ENCODE measurements at regions not wholly inside any gene's neighbourhood (a gene's known extent, or its start where the extent isn't known, plus 50 kb on each side); places are given as distances from the start of the nearest gene placed in this dataset.
A peak's percentile ranks its signal among the peaks of the same experiment; 100 is the strongest.

- ATAC-seq (no peak), FAIRE-seq (no peak)
- 0% methylated on average over 2 of the region's 2 CpGs for WGBS (ENCODE audit: missing lambda C conversion rate)
Measured at GRCh38 chr2:81007104-81007503, 702.6 kb upstream of the LRRTM1 start.

GRCh38 chr2:81002906-81003305, 698.4 kb upstream of the LRRTM1 start:
- H3K4me3 ChIP-seq: no peak overlapping the region
- ChIA-PET CTCF (no interaction called here), POLR2A (no interaction called here)
- DNase-seq (ENCODE audit: low read depth in 1 of 2, low spot score in 1 of 2): no peak
- FAIRE-seq: no peak
- TF ChIP-seq FOXS1 (CRISPR knock-in tag; IDR thresholded peaks at IDR 0.05) (no peak), HOXA7 (CRISPR knock-in tag; IDR thresholded peaks at IDR 0.05) (no peak), EHF (CRISPR knock-in tag; IDR thresholded peaks at IDR 0.05) (no peak), ZC3H11A (IDR thresholded peaks at IDR 0.05) (no peak)
- no peak for ATAC-seq
- H3K4me2 ChIP-seq: no peak overlapping the region
- peaks cover 21% of the 10 kb centered on the region for H3K9me3 ChIP-seq
- 35% methylated on average over 2 of the region's 2 CpGs for WGBS (ENCODE audit: missing lambda C conversion rate)
- no peak overlapping the region for H3K27ac ChIP-seq
- H3K4me1 ChIP-seq: no peaks in the 10 kb centered on the region

More at GRCh38 chr2:81007104-81007503, 702.6 kb upstream of the LRRTM1 start:
- H3K27ac ChIP-seq: no peak overlapping the region
- no peak for DNase-seq (ENCODE audit: low read depth in 1 of 2, low spot score in 1 of 2)
- peaks cover 6% of the 10 kb centered on the region; the same call in 2 of the 3 replicates for H3K9me3 ChIP-seq
- no peak overlapping the region for H3K4me3 ChIP-seq
- H3K4me2 ChIP-seq: no peak overlapping the region
- no peaks in the 10 kb centered on the region for H3K4me1 ChIP-seq
- TF ChIP-seq RAD21 (conservative IDR thresholded peaks at IDR 0.05 in 1 of 2, IDR thresholded peaks at IDR 0.05 in 1 of 2) (0 out of 5 replicates have a peak, but pooled peaks of 1 of the 2 experiments have one; percentile 4), KDM5A (IDR thresholded peaks at IDR 0.05) (no peak)
- POLR2A ChIA-PET: no interaction called here
- CTCF ChIA-PET: no interaction called here

GRCh38 chr2:80987466-80987865, 682.9 kb upstream of the LRRTM1 start:
- ATAC-seq (no peak), FAIRE-seq (no peak), DNase-seq (ENCODE audit: low read depth in 1 of 2, low spot score in 1 of 2) (no peak)
- Histone ChIP-seq H3K4me1 (no peaks in the 10 kb centered on the region), H3K4me3 (no peak overlapping the region), H3K9me3 (peaks cover 21% of the 10 kb centered on the region; the same call in 2 of the 3 replicates), H3K4me2 (no peak overlapping the region), H3K27ac (no peak overlapping the region)
- POLR2A ChIA-PET: no interaction called here
- TF ChIP-seq NFE2L2 (conservative IDR thresholded peaks at IDR 0.05; ENCODE audit: low read length): no peak
- no peak for TF ChIP-seq ATOH8 (CRISPR knock-in tag; IDR thresholded peaks at IDR 0.05; ENCODE audit: low read depth)
- no peak for TF ChIP-seq CHD4 (IDR thresholded peaks at IDR 0.05; ENCODE audit: borderline replicate concordance)
- TF ChIP-seq HDAC2 (IDR thresholded peaks at IDR 0.05): no peak
- no peak for TF ChIP-seq NPAS2 (CRISPR knock-in tag; IDR thresholded peaks at IDR 0.05; ENCODE audit: borderline replicate concordance)
- TF ChIP-seq RARB (CRISPR knock-in tag; IDR thresholded peaks at IDR 0.05): no peak
- no peak for TF ChIP-seq HOXB5 (CRISPR knock-in tag; IDR thresholded peaks at IDR 0.05)
- no peak for TF ChIP-seq MAFK (IDR thresholded peaks at IDR 0.05; ENCODE audit: partially characterized antibody)
- TF ChIP-seq FOSB (CRISPR knock-in tag; IDR thresholded peaks at IDR 0.05): no peak
- TF ChIP-seq EHF (CRISPR knock-in tag; IDR thresholded peaks at IDR 0.05): no peak
- TF ChIP-seq RFX5 (IDR thresholded peaks at IDR 0.05): no peak
- no peak for TF ChIP-seq EP300 (IDR thresholded peaks at IDR 0.05)
- TF ChIP-seq KDM1A (IDR thresholded peaks at IDR 0.05; ENCODE audit: low read depth): no peak
- CTCF ChIA-PET: no interaction called here
- WGBS (ENCODE audit: missing lambda C conversion rate): 35% methylated on average over 2 of the region's 2 CpGs

GRCh38 chr2:80969900-80970299, 665.3 kb upstream of the LRRTM1 start:
- ChIA-PET POLR2A (no interaction called here), CTCF (interaction anchor here (1.1 kb wide), 1 partner anchor 11 kb away, joined by 3 read pairs; no protein-coding TSS in a partner anchor)
- no peak for FAIRE-seq
- Histone ChIP-seq H3K9me3 (peaks cover 16% of the 10 kb centered on the region), H3K4me2 (no peak overlapping the region), H3K4me1 (no peaks in the 10 kb centered on the region), H3K27ac (no peak overlapping the region), H3K4me3 (no peak overlapping the region)
- no peak for ATAC-seq
- TF ChIP-seq NR3C1 (IDR thresholded peaks at IDR 0.05) (no peak), EP300 (IDR thresholded peaks at IDR 0.05) (no peak), HES2 (IDR thresholded peaks at IDR 0.05) (no peak), RARB (CRISPR knock-in tag; IDR thresholded peaks at IDR 0.05) (no peak), HMGXB4 (CRISPR knock-in tag; IDR thresholded peaks at IDR 0.05; ENCODE audit: borderline replicate concordance) (no peak), ZSCAN20 (CRISPR knock-in tag; IDR thresholded peaks at IDR 0.05) (no peak), FOSL2 (IDR thresholded peaks at IDR 0.05) (no peak), FOSL2 (CRISPR knock-in tag; IDR thresholded peaks at IDR 0.05) (no peak), E2F6 (IDR thresholded peaks at IDR 0.05; ENCODE audit: borderline replicate concordance, low read depth) (no peak), CBX8 (IDR thresholded peaks at IDR 0.05) (no peak), EHF (CRISPR knock-in tag; IDR thresholded peaks at IDR 0.05) (no peak), HOXA7 (CRISPR knock-in tag; IDR thresholded peaks at IDR 0.05) (no peak), MAX (IDR thresholded peaks at IDR 0.05) (no peak), JUNB (IDR thresholded peaks at IDR 0.05) (no peak), ZNF302 (CRISPR knock-in tag; IDR thresholded peaks at IDR 0.05) (no peak)
- DNase-seq (ENCODE audit: low read depth in 1 of 2, low spot score in 1 of 2): no peak
